Islet of Langerhans (tissue), 1 donor: ENCODE measurements at regions not wholly inside any gene's neighbourhood (a gene's known extent, or its start where the extent isn't known, plus 50 kb on each side); places are given as distances from the start of the nearest gene placed in this dataset.
"Not testable (repeated sequence)": the region's sequence is repeated elsewhere in the genome, so short reads cannot be mapped to it uniquely, and the experiment has no call there.

ENCODE experiments used
- FAIRE-seq: peaks from one replicate; lab custom pipeline; 2011; peaks lifted over from hg19 to GRCh38; lab: Jason Lieb, UNC

DNA sequence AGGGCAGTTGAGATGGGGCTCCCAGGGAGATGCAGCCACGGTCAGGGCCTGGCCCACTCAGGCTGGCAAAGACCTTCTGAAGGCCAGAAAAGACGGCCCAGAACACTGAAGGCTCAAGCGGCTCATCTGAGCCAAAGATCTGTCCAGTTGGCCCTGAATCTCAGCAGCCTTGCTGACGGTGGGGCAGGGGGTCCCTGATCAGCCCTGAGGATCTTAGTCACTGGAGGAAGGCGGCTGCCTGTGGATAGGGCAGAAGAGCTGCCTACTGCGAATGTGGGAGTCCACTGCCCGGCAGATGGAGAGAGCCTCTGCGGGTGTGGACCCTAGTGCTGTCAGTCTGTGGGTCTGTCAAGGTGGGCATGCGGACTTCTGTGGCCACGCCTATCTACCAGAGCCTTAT lies 1738.2 kb downstream of the TP53TG3F start:
- no peak for FAIRE-seq

DNA sequence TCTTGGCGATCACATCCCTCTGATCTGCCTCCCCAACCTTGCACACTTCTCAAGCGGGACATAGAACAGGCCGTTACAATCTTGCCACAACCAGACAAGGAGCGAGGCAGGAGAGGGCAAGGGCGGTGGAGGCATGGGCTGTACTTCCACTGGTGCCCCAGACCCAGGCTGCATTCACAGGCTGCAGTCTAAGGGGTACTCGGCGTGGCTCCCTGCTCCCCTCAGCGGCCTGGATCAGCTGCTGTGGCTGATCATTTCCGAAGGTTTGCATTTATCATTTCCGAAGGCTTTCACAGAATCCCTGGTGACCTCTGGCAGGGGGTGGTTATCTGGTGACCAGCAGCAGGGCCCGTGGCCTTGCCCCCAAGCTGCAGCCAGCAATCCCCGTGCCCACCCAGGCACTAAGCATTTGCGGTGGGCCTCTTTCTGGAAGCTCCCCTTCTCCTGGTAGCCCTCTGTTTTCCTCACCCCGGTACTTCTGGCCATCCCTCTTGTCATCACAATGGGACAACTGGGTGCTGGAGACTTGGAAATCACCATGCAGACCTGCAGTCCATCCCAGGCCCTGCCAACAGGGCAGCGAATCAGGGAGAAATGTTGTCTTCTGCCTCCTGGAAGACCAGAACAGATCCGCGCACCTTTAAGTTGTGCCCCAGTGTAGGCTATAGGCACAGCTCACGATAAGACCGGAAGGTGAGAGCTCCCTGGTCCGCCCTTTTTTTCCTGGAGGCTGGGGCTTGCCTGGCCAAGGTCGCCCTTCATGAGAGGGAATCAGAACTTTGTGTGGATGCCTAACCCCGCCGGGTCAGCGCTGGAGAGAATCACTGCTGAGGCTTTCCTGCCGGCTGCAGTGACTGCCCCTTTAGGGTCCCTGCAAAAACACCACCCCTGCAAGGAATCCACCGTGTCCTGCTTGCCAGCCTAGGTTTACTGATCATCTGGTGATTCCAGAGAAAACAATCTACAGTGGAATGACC lies 1739.1 kb downstream of the TP53TG3F start:
- no peak for FAIRE-seq

DNA sequence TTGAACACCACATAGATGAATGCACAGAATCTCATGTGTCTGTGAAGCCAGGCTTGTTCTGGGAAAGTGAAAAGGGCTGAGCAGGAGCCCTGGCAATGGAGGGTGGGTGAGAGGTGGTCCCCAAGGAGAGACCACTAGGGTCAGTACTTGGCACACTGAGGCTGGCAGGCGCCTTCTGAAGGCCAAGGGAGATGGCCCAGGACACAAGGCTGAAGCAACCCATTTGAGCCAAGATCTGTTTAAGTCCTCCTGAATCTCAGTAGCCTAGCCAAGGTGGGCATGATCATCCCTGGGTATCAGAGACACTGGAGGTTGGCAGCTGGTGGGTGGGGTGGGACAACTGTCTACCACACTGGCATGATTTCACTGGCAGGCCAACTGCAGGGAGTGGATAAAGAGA lies 1741.2 kb downstream of the TP53TG3F start:
- FAIRE-seq: no peak

DNA sequence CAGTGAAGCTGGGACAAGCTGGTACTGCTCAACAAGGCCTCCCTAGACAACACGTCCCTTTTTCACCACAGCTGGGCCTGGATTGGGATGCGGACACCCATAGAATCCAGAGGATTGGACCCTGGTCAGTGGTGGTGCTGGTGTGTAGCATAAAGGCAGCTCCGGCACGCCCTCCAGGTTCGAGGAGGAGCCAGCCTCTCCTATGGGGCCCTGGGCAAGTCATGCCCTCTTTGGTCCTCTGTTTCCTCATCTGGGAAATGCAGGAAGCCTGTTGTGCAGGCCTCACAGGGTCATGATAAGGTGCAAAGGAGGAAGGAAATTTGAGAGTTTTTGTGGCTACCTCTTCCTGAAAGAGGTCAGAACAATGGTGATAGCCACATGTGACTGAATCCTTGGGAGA lies 1741.7 kb downstream of the TP53TG3F start:
- no peak for FAIRE-seq

DNA sequence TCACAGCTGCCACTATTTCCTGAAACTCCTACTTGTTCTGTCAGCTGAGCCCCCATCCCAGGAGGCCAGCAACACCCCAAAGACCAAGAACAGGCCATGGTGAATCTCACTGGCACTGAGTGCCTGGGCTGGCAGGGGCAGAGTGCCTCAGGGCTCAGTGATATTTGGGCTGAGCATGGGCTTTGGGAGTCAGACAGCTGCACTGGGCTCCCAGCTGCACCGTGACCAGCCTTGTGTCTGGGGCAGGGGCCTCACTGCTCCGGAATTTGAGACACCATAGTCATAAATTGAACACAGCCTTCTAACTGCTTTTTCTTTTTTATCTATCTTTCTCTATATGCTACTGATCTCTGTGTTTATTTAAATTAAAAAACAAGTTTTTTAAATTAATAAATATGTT lies 1744.2 kb downstream of the TP53TG3F start:
- FAIRE-seq: no peak

DNA sequence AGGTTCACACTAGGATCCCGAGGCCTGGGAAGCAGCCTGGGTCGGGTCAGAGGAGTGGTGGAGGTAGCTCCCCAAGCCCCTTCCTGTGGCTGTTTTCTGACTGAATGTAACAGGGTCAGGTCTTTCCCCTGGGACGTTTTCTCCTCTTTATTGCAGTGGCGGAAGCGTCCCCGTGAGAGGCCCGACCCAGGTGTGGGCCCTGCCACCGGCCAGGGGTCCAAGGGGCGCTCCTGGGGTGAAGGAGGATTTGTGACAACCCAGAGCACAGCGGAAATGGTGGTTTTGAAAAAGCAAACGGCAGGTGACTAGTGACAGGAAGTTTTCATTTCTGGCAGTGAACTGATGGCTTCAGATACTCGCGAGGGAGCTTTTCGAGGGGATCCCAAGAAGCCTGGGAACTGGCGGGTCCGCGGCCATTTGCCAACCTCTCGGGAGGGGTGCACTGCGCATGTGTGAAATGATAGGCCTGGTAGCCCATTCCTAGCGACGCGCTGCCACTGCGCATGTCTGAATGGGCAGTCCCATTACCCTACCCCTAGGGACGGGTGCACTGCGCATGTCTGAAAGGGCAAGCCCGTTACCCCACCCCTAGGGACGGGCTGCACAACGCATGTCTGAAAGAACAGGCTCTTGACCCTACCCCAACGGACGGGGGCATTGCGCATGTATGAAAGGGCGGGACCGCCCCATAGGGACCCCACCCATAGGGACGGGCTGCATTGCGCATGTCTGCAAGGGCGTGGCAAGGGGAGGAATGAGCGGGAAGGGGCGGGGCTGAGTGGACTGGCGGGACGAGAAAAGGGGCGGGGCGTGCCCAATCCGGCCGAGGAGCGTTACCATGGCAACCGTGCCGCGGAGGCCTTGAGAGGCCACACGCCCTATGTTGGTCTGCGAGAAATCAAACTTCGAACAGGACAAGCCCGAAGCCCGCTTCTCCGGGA lies 1747.9 kb downstream of the TP53TG3F start:
- no peak for FAIRE-seq

DNA sequence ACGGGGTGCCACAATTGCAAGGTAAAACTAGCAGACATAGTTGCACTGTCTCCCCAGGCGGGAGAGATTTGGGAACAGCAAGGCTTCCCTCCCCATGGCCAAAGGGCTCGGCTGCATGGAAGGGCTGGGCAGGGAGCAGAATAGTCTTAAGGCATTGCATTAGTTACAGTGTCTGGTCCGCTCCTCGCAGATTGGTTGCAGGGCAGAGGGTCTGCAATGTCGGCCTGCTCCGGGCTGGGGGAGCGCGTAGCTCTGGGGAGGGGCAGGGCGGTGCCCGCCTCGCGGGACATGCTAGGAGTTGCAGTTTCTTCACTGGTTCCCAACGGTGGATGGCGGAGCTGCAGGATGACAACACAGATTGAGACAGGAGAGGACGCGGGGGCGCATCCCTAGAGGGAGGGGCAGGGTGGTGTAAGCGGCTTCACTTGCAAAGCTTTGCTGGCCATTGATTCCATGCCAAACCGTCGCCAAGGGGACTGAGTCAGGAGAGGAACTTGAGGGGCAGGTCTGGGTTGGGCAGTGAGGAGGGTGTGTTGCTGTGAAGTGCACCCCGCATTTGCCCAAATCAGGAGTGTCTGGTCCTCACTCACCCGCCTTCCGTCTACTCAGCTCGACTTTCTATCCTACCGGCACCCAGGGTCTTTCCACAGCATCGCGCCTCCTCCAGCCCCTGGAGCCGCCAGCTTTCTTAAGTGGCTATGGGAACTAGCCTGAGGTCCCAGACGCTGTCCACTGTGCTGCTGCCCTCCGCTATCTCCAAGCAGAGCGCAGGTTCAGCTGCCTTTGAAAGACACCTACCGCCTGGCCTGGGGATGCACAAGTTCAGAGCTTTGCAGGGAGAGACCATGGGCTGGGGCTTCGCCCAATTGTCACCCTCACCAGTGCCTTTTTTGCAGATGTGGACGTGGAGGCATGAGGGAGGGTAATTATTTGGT lies 1748.9 kb downstream of the TP53TG3F start:
- FAIRE-seq: no peak

DNA sequence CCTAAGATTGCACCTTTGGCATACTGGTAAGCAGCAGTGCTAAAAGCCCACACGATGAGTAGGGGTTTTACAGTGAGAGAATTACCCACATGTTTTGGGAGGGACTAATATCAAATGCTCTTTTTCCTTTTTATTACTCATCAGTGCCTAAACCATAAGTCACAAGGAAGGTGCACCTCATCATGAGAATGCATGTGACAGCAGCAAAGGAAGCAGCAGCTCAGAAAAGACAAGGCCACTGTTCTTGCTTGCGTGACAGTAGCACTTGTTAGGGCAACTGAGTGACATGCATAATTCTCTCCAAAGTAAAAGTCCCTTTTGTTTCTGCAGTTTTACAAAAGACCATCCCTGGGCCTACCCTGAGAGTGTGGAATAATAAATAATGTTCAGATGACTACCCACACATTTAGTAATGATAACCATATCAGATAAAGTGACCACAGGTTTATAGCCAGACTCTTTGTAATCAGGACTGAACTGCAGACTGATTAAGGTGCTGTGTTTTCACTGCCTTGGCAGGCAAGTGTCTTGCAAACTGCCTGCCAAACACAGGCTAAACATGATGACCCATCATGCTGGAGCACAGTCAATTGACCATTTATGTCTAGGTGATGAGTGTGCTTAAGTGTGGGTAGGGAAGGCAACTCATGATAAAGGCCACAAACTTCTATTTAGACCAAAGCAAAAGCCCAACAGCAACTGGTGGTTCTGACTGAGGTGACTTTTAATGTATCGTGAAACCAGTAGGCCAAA lies 1751.4 kb downstream of the TP53TG3F start:
- no peak for FAIRE-seq

DNA sequence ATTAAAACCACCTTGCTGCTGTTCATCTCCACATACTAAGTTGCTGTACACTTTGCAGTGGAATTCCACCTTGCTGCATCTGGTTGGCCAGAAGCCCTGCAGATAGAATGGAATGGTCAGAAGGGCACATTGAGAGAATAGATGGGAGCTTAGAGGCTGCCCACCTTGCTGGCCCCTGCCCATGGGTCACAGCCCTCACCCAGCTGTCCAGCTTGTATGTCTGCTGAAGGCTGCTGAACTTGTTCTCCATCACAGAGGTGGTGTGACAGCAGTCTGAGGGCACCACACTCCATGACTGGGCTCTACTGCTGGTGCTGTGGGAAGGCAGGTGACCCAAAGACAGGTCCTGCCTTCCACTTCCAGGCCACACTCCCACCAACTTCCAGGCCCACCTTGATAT lies 1755.4 kb downstream of the TP53TG3F start:
- no peak for FAIRE-seq

DNA sequence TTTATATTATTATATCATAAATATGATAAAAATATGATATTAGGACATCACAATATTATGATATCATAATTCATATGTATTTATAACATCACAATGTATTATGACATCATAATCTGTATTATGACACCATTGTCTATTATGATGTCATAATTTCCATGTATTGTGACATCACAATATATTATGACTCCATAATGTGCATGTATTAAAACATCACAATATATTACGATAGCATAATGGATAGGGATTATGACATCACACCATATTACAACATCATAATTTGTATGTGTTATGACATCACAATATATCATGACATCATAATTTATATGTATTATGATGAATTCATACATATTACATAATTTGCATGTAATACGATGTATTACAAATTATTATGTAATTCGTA lies 1755.9 kb downstream of the TP53TG3F start:
- FAIRE-seq: no peak

DNA sequence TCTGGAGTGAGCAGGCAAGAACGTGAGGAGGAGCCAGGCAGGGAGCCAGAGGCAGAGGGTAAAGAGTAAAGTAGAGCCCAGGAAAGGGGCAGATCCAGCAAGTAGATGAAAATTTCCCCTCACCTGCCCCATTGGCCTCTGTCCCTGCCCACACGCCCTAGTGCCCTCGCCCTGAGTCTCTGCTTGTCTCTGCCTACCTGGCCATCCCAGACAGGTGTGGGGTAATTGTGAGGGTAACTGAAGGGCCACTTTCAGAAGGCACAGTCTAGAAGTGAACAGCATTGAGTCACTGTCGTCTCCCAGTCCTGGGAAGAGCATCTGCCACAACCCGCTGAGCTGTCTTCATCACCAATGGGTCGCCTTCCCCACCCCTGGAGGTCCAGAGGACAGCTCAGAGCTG lies 1756.8 kb downstream of the TP53TG3F start:
- FAIRE-seq: not testable (repeated sequence)

DNA sequence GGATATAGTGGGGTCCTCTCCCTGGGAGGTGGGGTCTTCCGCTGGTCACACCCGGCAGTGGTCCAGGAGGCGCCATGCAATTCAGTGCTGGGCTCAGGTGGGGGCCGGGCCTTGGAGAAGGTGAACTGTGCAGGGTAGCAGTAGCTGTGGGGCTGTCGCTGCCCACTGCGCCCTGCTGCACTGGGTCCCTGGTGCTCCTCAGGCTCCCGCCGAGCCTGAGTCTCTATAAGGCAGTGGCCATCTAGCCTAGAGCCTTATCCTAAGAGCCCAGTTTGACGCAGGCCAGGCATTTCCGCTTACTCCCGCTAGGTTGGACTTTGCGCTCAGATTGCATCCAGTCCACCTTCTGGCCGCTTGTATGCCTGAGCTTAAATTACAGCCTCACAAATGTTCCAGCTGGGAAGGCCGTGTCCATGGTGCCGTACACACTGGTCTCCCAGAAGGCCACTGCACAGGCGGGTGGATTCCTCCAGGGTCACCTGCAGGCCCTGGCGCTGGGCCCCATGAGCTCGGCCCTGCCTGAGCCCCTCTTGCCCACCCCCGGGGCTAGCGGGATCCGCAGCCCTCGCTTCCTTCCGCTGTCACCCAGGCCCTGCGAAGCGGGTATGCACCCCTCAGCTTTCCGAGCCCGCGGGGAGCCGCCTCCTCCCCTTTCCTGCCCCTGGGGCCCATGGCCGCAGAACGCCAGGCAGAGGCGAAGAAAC lies 1762.2 kb downstream of the TP53TG3F start:
- no peak for FAIRE-seq

DNA sequence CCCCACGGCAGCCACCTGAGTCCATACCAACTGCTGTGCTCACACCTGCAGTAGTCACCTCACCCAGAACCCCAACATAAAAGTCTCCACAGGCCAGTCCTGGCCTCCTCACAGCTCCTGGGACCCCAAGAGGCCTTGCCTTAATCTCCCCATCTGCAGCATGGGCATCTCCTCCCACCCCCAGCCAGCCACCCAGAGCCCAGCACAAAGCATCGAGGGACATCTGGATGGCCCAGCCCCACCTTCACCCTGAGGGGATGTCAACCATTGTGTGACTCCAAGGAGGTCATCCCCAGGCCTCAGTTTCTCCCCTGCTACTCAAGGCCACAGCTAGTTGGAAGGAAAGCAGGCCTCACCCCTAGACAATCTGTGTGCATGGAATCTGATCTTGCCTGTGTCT lies 1775.3 kb downstream of the TP53TG3F start:
- no peak for FAIRE-seq

DNA sequence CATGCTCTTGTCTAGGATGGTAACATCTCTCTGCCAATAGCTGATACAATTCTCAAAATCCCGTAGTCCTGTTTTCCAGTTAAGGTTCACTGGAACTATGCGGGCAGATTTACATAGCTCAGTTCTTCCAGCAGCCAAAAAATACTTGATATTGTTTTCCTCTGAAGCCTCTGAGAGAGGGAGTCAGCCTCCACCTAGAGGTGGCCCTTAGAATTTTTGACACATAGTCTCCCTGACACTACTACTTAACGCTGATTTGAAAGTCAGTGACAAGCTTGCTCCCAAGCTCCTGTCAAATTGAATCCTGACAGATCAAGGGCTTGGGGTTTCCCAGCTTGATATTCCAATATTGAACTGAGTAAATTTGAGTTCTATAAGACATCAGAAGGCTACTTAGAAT lies 1780.1 kb downstream of the TP53TG3F start:
- FAIRE-seq: no peak

DNA sequence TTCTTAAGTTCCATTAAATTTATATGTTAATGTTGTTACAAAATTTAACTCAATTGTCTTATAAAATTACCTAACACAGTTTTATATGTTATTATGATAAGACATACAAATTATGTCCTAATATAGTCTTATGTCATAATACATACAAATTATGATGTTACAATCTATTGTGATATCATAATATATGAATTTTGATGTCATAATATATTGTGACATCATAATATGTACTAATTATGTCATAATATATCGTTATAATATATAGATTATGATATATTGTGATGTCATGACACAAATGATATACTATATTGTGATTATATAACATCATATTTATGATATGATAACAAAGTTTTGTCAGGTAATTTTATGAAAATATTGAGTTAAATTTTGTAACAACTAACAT lies 1789.6 kb downstream of the TP53TG3F start:
- no peak for FAIRE-seq

DNA sequence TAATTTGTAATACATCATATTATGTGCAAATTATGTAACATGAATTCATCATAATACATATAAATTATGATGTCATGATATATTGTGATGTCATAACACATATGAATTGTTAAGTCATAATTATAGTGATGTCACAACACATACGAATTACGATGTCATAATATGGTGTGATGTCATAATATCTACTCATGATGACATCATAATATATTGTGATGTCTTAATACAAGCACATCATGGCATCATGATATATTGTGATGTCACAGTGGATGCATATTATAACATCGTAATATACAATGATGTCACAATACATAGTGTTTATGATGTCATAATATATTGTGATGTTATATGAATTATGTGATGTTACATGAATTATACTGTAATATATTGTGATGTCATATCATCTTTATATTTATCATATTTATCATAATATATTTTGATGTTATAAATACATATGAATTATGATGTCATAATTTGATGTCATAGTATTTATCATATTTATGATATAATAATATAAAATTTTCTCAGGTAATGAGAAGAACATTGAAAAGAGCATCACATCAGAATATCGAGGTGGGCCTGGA lies 1793.0 kb downstream of the TP53TG3F start:
- no peak for FAIRE-seq

DNA sequence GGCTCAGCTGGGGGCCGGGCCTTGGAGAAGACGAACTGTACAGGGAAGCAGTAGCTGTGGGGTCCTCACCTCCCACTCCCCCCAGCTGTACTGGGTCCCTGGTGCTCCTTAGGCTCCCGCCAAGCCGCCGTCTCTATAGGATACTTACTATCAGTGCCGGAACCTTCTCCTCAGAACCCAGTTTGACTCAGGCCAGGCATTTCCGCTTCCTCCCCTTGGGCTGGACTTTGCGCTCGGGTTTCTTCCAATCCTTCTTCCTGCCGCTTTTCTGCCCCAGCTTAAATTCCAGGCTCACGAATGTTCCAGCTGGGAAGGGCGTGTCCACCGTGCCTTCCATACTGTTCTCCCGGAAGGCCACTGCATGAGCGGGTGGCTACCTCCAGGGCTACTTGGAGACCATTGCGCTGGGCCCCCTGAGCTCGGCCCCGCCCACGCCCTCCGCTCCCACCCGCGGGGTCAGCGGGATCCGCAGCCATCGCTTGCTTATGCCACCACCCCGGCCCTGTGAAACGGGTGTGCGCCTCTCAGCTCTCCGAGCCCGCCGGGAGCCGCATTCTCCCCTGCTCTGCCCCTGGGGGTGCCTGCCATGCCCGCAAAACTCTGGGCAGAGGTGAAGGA lies 1795.9 kb downstream of the TP53TG3F start:
- FAIRE-seq: no peak

DNA sequence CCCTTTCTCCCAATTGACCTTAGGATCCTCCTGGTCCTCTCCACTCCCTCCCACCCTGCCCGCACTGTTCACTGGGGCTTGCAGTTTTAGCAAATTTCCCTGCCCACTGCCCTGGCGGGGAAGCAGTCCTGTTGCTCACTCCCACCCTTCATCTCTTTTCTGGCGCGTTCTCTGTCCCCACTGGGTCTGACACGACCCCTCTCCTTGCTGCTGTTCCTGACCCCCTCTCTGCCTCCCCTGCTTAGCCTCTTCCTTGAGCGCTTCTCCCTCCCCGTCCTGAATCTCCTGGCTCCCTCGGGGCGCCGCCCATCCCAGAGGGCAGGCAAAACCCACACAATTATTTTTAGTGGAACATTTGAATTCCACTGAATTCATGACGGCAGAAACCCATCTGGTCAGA lies 1796.4 kb downstream of the TP53TG3F start:
- no peak for FAIRE-seq

DNA sequence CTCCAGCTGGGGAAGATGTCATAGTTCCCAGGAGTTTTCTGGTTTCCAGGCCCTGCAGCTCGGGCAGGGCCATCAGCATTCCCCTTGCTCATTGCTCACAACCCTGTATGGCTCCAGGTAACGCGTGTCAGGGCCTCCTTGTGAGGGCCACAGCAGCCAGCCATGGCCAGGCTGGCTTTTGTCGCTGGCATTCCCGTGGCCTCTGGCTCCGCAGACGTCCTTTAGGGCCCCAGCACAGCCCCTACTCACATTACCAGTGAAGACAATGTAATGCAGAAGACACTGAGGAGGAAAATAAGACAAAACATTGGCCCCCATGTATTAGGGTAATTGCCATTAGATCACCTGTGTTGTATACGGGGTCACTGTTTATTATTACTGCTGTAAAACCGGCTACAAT lies 1799.0 kb downstream of the TP53TG3F start:
- no peak for FAIRE-seq

DNA sequence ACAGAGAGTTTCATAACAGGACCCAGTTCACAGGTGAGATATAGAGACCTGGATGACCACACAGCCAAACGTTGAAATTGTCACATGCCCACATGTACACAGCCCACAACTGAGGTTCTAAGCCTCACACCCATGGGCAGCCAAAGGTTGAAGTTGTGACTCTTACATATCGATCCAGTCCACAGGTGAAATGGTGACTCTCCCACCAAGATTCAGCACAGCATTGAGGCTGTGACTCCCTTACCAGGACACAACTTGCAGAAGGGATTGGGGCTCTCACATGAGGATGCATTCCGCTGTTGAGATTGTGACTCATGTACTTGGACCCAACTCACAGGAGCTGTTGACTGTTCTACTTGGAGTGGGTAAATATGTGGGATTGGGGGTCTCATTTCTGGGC lies 1836.4 kb downstream of the TP53TG3F start:
- FAIRE-seq: no peak
